Astrocyte (in vitro differentiated cells and primary cell): ENCODE measurements at regions not wholly inside any gene's neighbourhood (a gene's known extent, or its start where the extent isn't known, plus 50 kb on each side); places are given as distances from the start of the nearest gene placed in this dataset.

Experiments
- DNase-seq: peaks from one replicate; pipeline ENCODE4 v3.0.0-alpha.2; 2010; ENCODE audit warnings: low read depth
- FAIRE-seq: peaks from 2 replicates; lab custom pipeline; 2011; peaks lifted over from hg19 to GRCh38; lab: Jason Lieb, UNC
- H2AFZ ChIP-seq: 2 replicates; pipeline ENCODE4 v1.6.0; 2012; ENCODE audit warnings: low read depth, low read length, inconsistent platforms
- H3K27ac ChIP-seq: 2 replicates; pipeline ENCODE4 v1.5.1; 2011; ENCODE audit warnings: low read depth, low read length, inconsistent platforms
- H3K27me3 ChIP-seq: 2 replicates; pipeline ENCODE4 v1.6.0; 2011; ENCODE audit warnings: low read length, inconsistent platforms; ENCODE audit not compliant: insufficient read depth
- H3K36me3 ChIP-seq: 2 replicates; pipeline ENCODE4 v1.5.1; 2011; ENCODE audit warnings: low read length, inconsistent platforms; ENCODE audit not compliant: insufficient read depth
- H3K4me1 ChIP-seq: 2 replicates; pipeline ENCODE4 v1.5.1; 2011; ENCODE audit warnings: low read length, inconsistent platforms; ENCODE audit not compliant: insufficient read depth
- H3K4me2 ChIP-seq: 2 replicates; pipeline ENCODE4 v1.6.0; 2012; ENCODE audit warnings: low read length, inconsistent platforms
- H3K4me3 ChIP-seq: 2 replicates; pipeline ENCODE4 v1.5.1; 2011; ENCODE audit warnings: low read depth, mild to moderate bottlenecking, low read length, inconsistent platforms; ENCODE audit not compliant: insufficient read depth
- H3K79me2 ChIP-seq: 2 replicates; pipeline ENCODE4 v1.6.0; 2012; ENCODE audit warnings: mild to moderate bottlenecking, low read length, inconsistent platforms; ENCODE audit not compliant: insufficient read depth
- H3K9ac ChIP-seq: 2 replicates; pipeline ENCODE4 v1.6.0; 2012; ENCODE audit warnings: mild to moderate bottlenecking, low read length, inconsistent platforms
- H3K9me3 ChIP-seq: 2 replicates; pipeline ENCODE4 v1.5.1; 2012; ENCODE audit warnings: low read depth, mild to moderate bottlenecking, low read length, inconsistent platforms; ENCODE audit not compliant: insufficient read depth
- H4K20me1 ChIP-seq: 2 replicates; pipeline ENCODE4 v1.6.0; 2012; ENCODE audit warnings: low read length, inconsistent platforms; ENCODE audit not compliant: insufficient read depth
- H3K27ac Mint-ChIP-seq: one replicate; pipeline ENCODE4 v1.8.0; 2021; ENCODE audit warnings: mild to moderate bottlenecking, mixed read lengths; ENCODE audit not compliant: unreplicated experiment
- H3K27me3 Mint-ChIP-seq: one replicate; pipeline ENCODE4 v1.8.0; 2021; ENCODE audit warnings: low read depth, mixed read lengths; ENCODE audit not compliant: unreplicated experiment
- H3K36me3 Mint-ChIP-seq: one replicate; pipeline ENCODE4 v1.8.0; 2021; ENCODE audit warnings: low read depth, mixed read lengths; ENCODE audit not compliant: unreplicated experiment
- H3K4me1 Mint-ChIP-seq: one replicate; pipeline ENCODE4 v1.8.0; 2021; ENCODE audit warnings: low read depth, mixed read lengths; ENCODE audit not compliant: unreplicated experiment
- H3K4me3 Mint-ChIP-seq: one replicate; pipeline ENCODE4 v1.8.0; 2021; ENCODE audit warnings: mild to moderate bottlenecking, moderate library complexity, mixed read lengths; ENCODE audit not compliant: unreplicated experiment
- H3K9me3 Mint-ChIP-seq: one replicate; pipeline ENCODE4 v1.8.0; 2021; ENCODE audit warnings: mild to moderate bottlenecking, mixed read lengths; ENCODE audit not compliant: unreplicated experiment
- EZH2 ChIP-seq: IDR thresholded peaks from 2 replicates; pipeline ENCODE4 v1.6.1; 2012; ENCODE audit warnings: mild to moderate bottlenecking, low read length, inconsistent platforms; ENCODE audit not compliant: insufficient read depth
- TF ChIP-seq, protein P1 (sequence below): IDR thresholded peaks from 2 replicates; pipeline ENCODE4 v1.5.1; 2011; ENCODE audit warnings: low read depth, mild to moderate bottlenecking, inconsistent platforms, low read length, moderate library complexity; ENCODE audit not compliant: insufficient read depth

DNA sequence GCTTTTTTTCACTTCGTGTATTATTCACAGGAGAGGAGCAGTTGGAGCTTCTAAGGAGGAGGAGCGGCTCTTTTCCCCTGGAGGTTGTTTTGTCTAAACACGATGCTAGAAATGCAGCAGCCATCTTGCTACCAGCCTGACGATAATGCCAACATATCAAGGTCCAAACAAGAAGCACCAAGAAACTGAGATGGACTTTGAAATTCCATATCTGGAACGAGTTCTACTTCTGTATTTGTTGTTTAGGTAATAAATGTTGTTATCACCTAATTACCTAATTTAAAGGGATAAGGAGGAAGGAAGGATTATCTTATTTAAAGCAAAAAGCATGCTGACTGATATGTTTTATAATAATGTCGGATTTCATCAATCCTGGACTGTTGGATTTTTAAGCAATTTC, 174.4 kb upstream of the TMPO start:
- FAIRE-seq = no peak
- Histone ChIP-seq H3K4me1 (no peaks in the 10 kb centered on the region), H3K9ac (no peak overlapping the region), H3K27ac (no peak overlapping the region), H3K4me3 (no peak overlapping the region), H3K4me2 (no peak overlapping the region), H2AFZ (no peak overlapping the region), H3K36me3 (no peaks in the 10 kb centered on the region), H3K27me3 (no peaks in the 10 kb centered on the region), H3K79me2 (no peaks in the 10 kb centered on the region), H4K20me1 (no peaks in the 10 kb centered on the region), H3K9me3 (no peaks in the 10 kb centered on the region)
- Mint-ChIP-seq H3K27me3 (peaks cover 3% of the 10 kb centered on the region), H3K36me3 (no peaks in the 10 kb centered on the region), H3K4me1 (peaks cover 6% of the 10 kb centered on the region), H3K4me3 (no peak overlapping the region), H3K27ac (no peak overlapping the region), H3K9me3 (peaks cover 3% of the 10 kb centered on the region)
- no peak for DNase-seq
- TF ChIP-seq EZH2 = no peak

DNA sequence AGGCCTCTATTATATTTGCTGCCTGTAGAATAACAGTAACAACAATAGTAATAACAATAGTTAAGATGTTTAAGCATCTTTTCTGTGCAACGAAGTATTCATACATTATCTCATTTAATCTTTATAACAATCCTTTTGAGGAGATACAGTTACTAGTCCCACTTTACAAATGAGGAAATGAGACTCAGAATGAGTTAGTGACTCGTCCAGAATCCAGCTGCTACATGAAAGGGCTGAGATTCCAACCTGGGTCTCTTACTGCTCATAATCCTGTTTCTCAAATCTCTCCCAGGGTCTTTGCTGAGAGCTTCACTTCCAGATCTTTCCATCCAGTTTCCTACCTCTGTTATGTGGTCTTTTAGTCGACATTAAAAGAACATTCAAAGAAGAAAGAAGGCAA, 173.7 kb upstream of the TMPO start:
- Histone ChIP-seq H3K36me3 (no peaks in the 10 kb centered on the region), H3K27ac (no peak overlapping the region), H2AFZ (no peak overlapping the region), H3K9ac (no peak overlapping the region), H3K4me1 (no peaks in the 10 kb centered on the region), H3K79me2 (no peaks in the 10 kb centered on the region), H3K27me3 (no peaks in the 10 kb centered on the region), H3K4me2 (no peak overlapping the region), H4K20me1 (no peaks in the 10 kb centered on the region), H3K9me3 (no peaks in the 10 kb centered on the region), H3K4me3 (no peak overlapping the region)
- H3K4me3 Mint-ChIP-seq = no peak overlapping the region
- TF ChIP-seq, protein P1, sequence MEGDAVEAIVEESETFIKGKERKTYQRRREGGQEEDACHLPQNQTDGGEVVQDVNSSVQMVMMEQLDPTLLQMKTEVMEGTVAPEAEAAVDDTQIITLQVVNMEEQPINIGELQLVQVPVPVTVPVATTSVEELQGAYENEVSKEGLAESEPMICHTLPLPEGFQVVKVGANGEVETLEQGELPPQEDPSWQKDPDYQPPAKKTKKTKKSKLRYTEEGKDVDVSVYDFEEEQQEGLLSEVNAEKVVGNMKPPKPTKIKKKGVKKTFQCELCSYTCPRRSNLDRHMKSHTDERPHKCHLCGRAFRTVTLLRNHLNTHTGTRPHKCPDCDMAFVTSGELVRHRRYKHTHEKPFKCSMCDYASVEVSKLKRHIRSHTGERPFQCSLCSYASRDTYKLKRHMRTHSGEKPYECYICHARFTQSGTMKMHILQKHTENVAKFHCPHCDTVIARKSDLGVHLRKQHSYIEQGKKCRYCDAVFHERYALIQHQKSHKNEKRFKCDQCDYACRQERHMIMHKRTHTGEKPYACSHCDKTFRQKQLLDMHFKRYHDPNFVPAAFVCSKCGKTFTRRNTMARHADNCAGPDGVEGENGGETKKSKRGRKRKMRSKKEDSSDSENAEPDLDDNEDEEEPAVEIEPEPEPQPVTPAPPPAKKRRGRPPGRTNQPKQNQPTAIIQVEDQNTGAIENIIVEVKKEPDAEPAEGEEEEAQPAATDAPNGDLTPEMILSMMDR = no peak
- FAIRE-seq (no peak), DNase-seq (no peak)
- H3K4me1 Mint-ChIP-seq = peaks cover 6% of the 10 kb centered on the region
- H3K27ac Mint-ChIP-seq = no peak overlapping the region
- H3K36me3 Mint-ChIP-seq = no peaks in the 10 kb centered on the region
- H3K9me3 Mint-ChIP-seq = peaks cover 3% of the 10 kb centered on the region
- peaks cover 3% of the 10 kb centered on the region for H3K27me3 Mint-ChIP-seq

GRCh38 chr12:98343002-98343567, 172.3 kb upstream of the TMPO start:
- H3K27ac Mint-ChIP-seq = no peak overlapping the region
- no peaks in the 10 kb centered on the region for H3K27me3 ChIP-seq
- no peak for TF ChIP-seq EZH2
- TF ChIP-seq, protein P1 = no peak
- no peaks in the 10 kb centered on the region for H3K36me3 ChIP-seq
- no peak overlapping the region for H2AFZ ChIP-seq
- no peaks in the 10 kb centered on the region for H3K9me3 ChIP-seq
- no peak overlapping the region for H3K4me3 ChIP-seq
- H3K9ac ChIP-seq = no peak overlapping the region
- no peaks in the 10 kb centered on the region for H3K27me3 Mint-ChIP-seq
- H3K27ac ChIP-seq = no peak overlapping the region
- H3K79me2 ChIP-seq = no peaks in the 10 kb centered on the region
- no peak for FAIRE-seq
- no peaks in the 10 kb centered on the region for H3K36me3 Mint-ChIP-seq
- no peak overlapping the region for H3K4me3 Mint-ChIP-seq
- no peaks in the 10 kb centered on the region for H4K20me1 ChIP-seq
- peaks cover 6% of the 10 kb centered on the region for H3K4me1 Mint-ChIP-seq
- DNase-seq = no peak
- H3K4me1 ChIP-seq = no peaks in the 10 kb centered on the region
- H3K4me2 ChIP-seq = no peak overlapping the region
- peaks cover 3% of the 10 kb centered on the region for H3K9me3 Mint-ChIP-seq
